SH-SY5Y (cell line): ENCODE measurements at regions not wholly inside any gene's neighbourhood (a gene's known extent, or its start where the extent isn't known, plus 50 kb on each side); places are given as distances from the start of the nearest gene placed in this dataset.

Experiments used
- GATA2 ChIP-seq: IDR thresholded peaks from 2 replicates; pipeline ENCODE4 v1.6.1; 2011; ENCODE audit warnings: mild to moderate bottlenecking, low read depth, low read length
- GATA3 ChIP-seq: IDR thresholded peaks from 2 replicates; pipeline ENCODE4 v1.6.1; 2011; ENCODE audit warnings: low read depth, mild to moderate bottlenecking, low read length, moderate library complexity

GRCh38 chr12:46433829-46434228 lies 61.3 kb upstream of the SLC38A2 start:
- TF ChIP-seq GATA2 (no peak), GATA3 (no peak)
